NCI-H774 (cell line): ENCODE measurements at regions not wholly inside any gene's neighbourhood (a gene's known extent, or its start where the extent isn't known, plus 50 kb on each side); places are given as distances from the start of the nearest gene placed in this dataset.

Experiments
- DNase-seq: peaks from one replicate; lab custom pipeline; 2025; lab: John Stamatoyannopoulos, UW

GRCh38 chr2:235170016-235170415 lies 218.2 kb downstream of the SH3BP4 start:
- DNase-seq = no peak

- DNase-seq = no peak
These were observed 219.0 kb downstream of the SH3BP4 start for GRCh38 chr2:235170536-235171521.

- DNase-seq = no peak
These were observed 219.8 kb downstream of the SH3BP4 start for GRCh38 chr2:235171550-235172031.

- no peak for DNase-seq
These were observed 228.8 kb downstream of the SH3BP4 start for GRCh38 chr2:235180642-235181041.

GRCh38 chr2:235183786-235184185 lies 232.0 kb downstream of the SH3BP4 start:
- no peak for DNase-seq

- DNase-seq = no peak
These were observed 236.0 kb downstream of the SH3BP4 start for GRCh38 chr2:235187806-235188205.

GRCh38 chr2:235191486-235191885 lies 239.7 kb downstream of the SH3BP4 start:
- DNase-seq = no peak

GRCh38 chr2:235191978-235192377 lies 240.2 kb downstream of the SH3BP4 start:
- DNase-seq = no peak

GRCh38 chr2:235194351-235194750 lies 242.5 kb downstream of the SH3BP4 start:
- DNase-seq = no peak

- DNase-seq = no peak
These were observed 243.0 kb downstream of the SH3BP4 start for GRCh38 chr2:235194836-235195235.

- DNase-seq = no peak
These were observed 244.1 kb downstream of the SH3BP4 start for GRCh38 chr2:235195921-235196320.

GRCh38 chr2:235199128-235199527 lies 247.3 kb downstream of the SH3BP4 start:
- no peak for DNase-seq

GRCh38 chr2:235200216-235200615 lies 248.4 kb downstream of the SH3BP4 start:
- no peak for DNase-seq

- no peak for DNase-seq
These were observed 249.9 kb downstream of the SH3BP4 start for GRCh38 chr2:235201756-235202155.

GRCh38 chr2:235204948-235205347 lies 253.1 kb downstream of the SH3BP4 start:
- no peak for DNase-seq

GRCh38 chr2:235206399-235206798 lies 254.6 kb downstream of the SH3BP4 start:
- no peak for DNase-seq

GRCh38 chr2:235206980-235207579 lies 255.3 kb downstream of the SH3BP4 start:
- DNase-seq = no peak

- DNase-seq = no peak
These were observed 259.2 kb downstream of the SH3BP4 start for GRCh38 chr2:235211056-235211455.

GRCh38 chr2:235212501-235213158 lies 260.8 kb downstream of the SH3BP4 start:
- DNase-seq = no peak

GRCh38 chr2:235215248-235215647 lies 263.4 kb downstream of the SH3BP4 start:
- no peak for DNase-seq

GRCh38 chr2:235216901-235217300 lies 265.1 kb downstream of the SH3BP4 start:
- no peak for DNase-seq

GRCh38 chr2:235217846-235218245 lies 266.0 kb downstream of the SH3BP4 start:
- no peak for DNase-seq

GRCh38 chr2:235218486-235218907 lies 266.7 kb downstream of the SH3BP4 start:
- no peak for DNase-seq
